NCI-H345 treated with DMSO at 0.1 percent for 48 hours (cell line): ENCODE measurements at regions not wholly inside any gene's neighbourhood (a gene's known extent, or its start where the extent isn't known, plus 50 kb on each side); places are given as distances from the start of the nearest gene placed in this dataset.

ENCODE experiments used
- DNase-seq: peaks from one replicate; lab custom pipeline; 2025; ENCODE audit not compliant: unreplicated experiment; lab: John Stamatoyannopoulos, UW

DNA sequence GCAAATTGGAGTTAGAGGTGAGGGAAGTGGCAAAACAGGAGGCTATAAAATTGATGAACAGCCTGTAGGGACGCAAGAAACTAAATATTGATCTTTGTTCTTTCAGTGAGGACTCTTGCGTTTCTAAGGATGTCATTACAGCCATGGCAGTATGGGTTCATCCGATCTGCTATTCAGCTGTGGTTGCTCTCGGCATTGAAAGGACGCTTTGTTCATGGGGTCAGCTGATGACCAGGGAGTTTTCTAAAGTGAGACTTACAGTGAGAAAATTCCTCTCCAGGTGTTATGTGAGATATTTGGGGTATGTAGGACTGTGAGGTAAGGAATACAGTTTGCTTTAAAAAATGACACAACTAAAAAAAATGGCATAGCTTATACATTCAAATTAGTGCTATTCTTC is 52.7 kb upstream of the PELI1 start:
- DNase-seq = no peak

DNA sequence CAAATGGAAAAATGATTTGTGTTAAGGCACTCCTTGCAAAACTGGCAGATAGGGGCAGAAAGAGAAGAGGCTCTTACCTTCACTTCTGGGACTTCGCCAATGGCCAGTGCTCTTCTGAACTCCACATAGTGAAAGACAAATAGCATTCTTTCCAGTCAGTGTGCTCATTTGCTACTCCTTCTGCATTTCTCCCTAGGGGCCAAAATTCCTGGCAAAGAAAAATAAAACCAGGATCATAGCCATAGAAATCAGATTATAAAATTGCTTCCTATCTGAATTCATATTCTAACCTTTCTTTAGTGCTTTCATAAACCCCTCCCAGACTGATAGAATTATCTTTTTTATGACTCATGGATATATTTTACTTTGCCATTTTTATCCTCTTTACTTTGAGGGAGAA is 56.9 kb upstream of the PELI1 start:
- DNase-seq = no peak

DNA sequence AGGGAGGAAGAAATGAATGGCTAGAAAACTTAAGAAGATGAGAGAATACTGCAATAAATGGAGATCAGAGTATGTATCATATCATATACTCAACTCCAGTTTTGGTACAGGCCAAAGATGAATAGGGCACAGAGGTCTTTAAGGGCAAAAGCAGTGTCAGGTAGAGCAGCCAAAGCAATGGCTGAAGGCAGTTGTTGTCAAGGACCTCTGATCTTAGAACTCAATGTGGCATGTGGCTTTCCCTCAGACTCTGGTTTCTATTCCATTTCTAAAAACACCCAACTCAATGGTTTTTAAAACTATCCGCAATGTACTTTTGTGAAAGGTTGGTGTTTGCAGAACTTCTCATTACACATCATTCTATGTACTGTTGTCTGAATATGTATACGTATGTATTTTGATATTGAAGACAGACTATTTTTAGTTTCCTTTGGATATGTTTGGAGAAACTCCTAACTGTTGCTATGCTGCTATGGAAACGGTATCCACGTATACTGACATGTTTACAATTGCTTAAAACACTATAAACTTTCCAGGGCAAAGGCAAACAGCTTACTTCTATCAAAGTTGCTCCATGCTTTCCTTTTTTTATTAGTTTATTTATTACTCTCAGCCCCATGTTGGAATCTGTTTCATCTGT is 58.1 kb upstream of the PELI1 start:
- DNase-seq = no peak

DNA sequence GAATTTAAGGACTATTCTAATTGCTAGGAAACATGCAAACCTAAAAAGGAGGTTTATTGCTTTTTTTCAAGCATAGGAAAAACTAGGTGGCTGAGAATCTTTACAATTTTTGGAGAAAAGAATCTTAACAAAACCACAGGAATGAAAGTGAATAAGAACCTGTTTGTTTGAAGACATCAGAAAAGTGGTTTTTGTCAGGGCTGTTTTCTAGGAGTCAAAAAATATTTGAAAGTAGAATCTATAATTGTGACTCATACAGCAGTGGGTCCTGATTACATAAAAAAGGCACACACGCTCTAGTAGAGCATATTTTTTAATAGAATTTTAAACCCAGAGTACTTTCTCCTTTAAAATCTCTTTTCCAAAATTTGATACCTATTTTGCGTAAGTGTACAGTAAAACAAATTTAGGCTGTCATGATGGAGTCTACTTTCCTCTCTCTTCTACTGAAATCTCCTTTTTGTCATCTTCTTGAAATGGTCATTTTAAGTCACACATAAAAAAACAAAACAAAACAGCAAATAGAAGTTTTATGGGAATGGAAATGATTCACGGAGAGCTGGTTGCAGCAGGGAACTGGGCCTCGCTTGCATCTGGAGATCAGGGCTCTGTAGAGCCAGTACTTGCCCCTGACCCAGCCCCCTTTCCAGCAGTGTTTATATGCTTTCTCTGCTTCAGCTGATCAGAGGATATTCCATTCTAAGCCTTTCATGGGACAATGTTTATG is 59.1 kb upstream of the PELI1 start:
- no peak for DNase-seq

DNA sequence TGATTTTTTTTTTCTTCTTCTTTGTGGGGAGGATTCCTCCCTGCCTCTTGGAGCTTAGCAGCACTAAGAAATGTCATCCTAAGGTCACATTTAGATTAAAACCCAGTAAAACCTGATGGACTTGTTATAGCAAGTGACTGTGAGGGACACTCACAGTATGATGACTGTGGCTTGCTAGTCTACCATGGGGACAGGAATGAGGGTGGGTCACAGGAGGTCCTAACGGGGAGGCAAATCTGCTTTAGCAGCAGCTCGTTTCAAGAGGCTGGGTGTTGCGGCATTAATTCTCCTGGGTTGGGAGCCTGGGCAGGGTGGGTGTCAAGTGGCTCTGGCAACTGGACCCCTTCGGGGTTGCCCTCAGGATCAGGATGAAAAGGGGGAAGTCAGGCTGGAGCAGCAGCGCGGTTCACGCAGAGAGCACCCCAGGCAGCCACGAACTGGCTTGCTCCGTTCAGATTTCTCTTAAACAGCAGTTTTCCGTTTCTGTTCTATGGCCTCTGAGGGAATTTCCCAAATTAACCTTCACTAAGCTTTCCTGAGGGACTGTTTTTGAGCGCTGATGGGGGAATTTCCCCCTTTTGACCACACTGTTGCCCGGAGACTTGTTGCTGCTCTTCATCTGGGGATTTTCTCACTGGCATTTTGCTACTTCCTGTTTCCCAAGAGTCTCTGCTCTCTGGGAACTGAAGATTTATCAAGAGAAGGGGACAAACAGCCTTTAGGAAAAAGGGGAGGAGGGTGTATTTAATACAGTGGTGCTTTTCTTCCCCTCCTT is 59.8 kb upstream of the PELI1 start:
- no peak for DNase-seq

DNA sequence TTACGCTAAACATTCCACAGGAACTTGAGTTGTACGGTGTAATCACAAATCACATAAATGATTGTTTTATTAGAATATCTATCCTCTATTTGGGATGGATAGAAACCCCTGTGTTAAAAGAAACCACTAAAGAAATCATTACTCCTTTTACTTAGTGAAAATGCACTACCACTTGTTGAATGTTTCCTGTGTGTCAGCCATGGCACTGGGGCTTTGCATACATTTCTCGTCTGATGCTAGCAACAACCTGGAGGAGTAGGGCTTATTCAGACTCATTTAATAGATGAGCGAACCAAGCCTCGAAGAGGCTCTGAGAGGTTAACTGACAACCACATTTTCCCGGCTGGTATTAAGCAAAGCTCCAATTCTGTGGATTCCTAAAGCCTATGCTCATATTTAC is 60.5 kb upstream of the PELI1 start:
- DNase-seq = no peak

DNA sequence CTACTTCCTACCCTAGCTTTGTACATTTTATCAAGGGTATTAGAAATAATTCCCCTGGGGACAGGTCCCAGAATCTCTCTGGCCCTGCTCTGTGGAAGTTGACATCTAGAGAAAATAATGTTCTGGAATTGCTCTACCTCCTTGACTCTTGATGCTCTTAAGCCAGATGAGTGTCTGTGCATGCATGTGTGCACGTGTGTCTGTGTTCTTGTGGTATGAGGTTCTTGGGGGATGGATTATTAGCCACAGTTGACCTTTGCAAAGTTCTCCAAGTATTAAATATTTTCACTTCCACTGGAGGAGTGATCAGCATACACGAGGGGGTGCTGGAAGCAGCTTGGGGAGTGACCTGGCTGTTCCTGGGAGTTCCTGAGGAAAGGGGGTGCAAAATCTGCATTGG is 61.2 kb upstream of the PELI1 start:
- DNase-seq = no peak

DNA sequence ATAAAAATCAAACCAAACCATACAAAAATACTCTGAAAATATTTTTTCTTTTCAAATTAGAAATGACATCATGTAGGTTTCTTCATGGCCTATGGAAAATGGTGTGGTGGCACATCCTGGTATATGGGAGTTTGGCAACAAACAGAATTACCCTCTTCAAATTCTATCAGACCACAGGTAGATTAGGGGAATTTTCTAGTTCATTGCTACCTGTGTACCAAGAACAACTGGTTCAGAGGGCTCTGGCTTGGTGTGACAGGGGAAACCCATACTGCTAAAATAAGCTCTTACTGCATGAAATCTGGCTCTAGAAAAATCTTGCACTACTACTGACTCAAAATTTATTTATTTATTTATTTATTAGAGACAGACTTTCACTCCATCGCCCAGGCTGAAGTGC is 63.4 kb upstream of the PELI1 start:
- DNase-seq = no peak

DNA sequence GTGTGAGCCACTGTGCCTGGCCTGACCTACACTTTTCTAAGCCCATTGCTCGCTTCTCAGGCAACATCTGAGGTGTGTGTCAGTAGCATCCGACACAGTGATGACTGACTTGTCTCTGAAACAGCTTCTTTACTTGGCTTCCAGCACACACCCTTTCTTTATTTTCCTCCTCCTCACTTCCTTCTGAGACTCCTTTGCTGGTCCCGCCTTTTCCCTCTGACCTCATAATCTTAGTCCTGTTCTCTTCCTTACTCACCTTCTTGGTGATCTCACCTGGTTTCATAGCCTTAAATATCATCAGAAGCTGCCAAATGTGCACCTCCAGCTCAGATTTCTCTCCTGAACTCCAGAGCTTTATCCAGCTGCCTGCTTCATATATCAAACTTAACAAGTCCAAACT is 66.6 kb upstream of the PELI1 start:
- DNase-seq = no peak

DNA sequence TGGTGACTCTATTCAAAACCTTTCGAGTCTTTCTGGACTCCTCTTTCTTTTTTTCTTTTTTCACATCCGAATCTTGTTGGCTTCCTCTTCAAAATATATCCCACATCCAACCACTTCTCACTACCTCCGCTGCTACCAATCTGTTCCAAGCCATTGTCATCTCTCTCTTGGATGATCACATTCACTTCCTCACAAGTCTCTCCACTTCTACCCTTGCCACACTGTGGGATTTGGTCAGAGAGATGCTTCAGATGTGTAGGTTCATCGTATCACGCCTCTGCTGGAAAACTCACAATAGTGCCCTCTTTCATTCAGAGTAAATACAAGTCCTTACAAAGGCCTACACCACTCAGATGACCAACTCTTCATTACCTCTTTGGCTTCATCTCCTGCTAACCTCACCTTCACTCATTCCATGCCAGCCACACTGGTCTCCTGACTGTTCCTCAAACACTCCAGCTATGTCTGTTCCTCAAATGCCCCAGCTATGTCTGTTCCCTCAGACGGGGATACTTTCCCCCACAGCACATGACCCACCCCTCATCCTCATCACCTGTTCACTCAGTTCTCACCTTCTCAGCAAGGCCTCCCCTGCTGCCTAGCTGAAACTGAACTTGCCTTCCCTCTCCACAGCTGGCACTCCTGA is 67.2 kb upstream of the PELI1 start:
- DNase-seq = no peak

DNA sequence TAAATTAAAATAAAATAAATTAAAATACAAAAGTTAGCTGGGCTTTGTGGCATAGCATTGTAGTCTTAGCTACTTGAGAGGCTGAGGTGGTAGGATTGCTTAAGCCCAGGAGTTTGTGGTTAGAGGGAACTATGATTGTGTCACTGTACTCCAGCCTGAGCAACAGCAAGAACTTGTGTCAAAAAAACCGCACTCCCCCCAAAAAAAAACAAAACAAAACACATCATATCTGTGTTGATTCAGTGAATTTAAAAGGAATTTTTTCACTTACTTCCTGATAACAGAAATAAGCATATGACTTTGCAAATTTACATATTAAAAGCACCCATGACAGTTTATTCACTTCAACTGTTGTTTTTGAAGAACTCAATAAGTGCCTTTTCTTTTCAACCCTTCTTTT is 68.1 kb upstream of the PELI1 start:
- DNase-seq = no peak

DNA sequence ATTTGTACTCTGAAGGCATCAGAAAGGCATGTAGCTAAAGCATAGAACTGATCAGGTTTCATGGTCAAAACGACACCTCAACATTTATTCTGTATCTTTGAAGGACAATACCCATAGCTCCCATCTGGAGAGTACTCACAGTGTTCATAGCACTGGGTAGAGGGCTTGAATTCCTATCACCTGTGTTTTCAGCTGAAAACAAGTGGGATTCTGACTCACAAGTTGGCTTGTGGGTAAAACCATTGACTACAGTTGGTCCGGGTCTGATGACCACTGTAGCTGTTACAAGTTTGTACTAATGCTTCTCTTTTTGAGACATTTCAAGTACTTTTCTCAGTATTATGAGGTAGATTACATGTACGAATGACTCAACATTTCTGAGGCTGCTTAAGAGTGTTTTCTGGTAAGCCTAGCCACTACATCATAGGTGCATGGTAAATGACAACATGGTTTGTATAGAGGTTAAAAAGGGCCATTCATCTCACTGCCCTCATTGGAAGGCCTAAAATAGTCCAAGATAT is 68.6 kb upstream of the PELI1 start:
- DNase-seq = no peak

DNA sequence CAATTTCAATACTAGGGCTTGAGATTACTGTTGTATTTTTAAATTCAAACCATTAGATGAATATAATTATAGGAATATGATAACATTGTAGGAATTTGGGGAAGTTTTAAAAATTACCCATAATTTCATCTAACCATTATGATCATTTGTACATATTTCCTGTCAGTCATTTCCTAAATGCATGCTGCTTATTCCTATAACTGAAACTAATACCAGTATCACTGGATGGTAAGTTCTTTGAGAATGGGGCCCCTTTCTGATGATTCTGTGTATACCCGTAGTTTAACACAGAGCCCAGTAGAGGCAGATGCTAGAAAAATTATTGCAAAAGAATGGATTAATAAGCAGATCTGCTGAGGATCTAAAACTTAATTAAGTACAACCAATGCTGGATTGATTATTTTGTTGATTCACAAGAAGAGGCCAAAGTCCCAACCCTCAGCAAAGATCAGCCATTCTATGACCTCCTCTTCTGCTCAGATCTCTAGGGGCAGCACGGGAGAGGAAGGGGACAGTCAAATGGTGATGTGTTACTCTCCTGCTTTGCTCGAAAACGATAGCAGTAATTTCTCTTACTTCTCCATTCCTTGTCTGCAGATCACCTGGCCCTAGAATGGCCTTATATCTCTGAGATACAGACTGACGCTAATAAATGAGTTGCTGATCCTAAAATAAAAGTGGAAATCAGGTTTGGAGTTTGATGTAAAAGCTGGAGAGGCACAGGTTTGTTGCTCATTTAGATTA is 69.5 kb upstream of the PELI1 start:
- DNase-seq = no peak

DNA sequence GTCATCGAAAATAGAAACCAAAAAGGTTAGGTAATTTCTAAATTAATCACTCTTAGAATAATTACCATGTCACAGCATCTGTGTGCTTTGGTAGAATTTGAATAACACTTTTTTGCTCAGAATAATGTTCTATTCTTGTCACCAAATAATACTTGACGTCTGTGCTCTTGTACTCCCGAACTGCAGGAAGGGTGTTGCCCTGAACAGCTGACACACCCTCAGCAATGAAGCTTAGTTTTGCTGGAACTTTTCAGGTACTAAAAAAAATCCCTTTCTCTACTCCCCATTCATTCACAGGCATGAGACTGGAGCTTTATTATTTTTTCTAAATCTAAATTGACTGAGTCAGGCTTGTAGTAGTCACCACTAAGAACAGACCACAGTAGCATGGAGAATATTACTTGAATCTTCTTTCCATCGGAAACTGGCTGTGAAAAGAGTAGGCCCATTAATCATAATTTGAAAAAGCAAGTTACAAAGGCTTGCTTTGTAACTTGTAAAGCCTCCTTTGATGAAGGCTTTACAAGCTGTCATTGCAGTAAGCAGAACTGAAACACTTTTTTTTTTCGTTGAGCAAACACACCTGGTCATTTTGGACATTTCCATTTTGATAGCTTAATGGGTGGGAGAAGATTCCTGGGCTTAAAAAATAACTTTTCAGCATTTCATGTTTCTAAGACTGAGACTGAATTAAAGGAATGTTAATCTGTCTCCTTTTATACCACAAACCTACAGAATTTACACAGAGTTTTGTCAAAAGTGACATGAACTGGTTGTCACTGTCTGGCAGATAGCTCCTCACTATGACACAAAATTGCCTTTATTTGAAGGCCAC is 70.3 kb upstream of the PELI1 start:
- no peak for DNase-seq

DNA sequence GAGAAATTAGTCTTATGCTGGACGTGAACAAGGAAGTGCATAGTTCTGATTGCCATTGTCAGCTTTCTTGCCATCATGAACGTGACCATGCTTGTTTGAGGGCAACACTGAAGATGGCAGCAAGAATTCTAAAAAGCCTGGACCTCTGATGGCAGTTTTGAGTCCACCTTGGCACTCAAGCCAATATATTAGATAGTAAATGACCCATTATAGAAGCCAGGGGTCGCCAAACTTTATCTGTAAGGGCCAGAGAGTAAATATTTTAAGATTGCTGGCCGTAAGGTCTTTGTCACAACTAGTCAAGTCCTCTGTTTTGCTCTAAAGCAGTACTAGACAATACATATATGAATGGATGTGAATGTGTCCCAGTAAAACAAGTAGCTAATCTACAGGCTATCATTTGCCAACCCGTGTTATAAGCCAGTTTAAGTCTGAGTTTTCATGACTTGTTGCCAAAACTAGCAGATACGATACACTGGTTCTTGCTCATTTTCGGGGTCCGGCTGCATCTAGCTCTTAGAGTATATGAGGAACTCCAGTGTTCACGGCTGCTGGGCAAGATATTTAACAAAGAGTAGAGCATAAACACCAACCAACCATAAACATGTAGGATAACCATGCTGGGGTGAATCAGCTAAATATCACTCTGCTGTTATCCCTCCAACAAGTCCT is 73.1 kb upstream of the PELI1 start:
- no peak for DNase-seq

DNA sequence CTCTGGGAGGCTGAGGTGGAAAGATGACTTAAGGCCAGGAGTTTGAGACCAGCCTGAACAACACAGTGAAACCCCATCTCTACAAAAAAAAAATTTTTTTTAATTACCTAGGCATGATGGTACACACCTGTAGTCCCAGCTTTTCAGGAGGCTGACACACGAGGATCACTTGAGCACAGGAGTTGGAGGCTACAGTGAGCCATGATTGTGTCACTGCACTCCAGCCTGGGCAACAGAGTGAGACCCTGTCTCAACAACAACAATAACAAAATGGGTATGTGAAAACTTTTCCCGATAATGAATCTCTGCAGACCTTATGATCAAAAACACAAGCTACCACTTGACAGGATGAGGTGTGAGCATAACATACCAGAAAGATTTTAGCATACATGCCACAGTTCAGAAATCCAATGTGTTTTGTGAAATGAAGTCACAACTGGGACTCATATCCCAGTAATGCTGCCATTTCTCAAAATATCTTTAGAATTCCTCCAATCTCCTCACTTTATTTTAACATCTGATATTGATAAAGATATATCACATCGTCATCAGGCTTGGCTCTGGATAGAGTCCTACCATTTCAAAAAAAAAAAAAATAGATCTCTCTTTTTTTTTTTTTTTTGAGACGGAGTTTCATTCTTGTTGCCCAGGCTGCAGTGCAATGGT is 74.0 kb upstream of the PELI1 start:
- no peak for DNase-seq

DNA sequence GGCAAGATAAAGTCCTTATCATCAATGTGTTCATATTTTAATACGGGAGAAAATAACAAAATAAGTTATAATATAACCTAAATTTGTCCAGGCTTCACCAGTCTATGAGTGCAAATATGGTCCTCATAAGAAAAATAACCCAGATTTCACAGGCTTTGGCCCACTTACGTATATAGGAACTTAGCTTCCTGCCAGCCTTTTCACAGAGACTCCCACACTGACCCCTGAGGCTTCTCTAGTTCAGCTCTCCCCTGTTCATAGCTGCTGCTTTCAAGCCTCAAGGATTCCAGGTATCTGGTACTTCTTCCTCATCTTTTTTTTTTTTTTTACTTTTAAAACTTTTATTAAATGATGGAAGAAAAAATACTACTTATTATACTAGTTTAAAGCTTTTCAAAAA is 74.9 kb upstream of the PELI1 start:
- no peak for DNase-seq

DNA sequence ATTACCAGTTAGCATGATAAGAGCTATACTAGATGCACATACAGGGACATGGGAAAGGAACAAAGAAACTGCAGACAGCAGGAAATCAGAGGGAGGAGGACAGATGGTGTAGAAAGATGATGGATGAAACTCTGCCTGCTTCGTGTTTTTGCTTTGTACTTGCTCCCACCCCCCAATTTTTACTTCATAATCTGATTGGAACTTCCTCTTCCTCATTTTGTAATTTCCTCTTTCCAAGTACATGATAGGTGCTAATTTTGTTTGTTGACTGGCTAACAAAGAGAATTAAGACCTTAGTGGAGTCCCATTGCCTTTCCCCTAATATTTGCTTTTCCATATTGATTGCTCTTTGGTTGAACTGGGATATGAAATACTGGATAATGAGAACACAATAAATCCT is 76.0 kb upstream of the PELI1 start:
- DNase-seq = no peak
